ENCODE measurements at regions not wholly inside any gene's neighbourhood (a gene's known extent, or its start where the extent isn't known, plus 50 kb on each side); places are given as distances from the start of the nearest gene placed in this dataset.

DNA sequence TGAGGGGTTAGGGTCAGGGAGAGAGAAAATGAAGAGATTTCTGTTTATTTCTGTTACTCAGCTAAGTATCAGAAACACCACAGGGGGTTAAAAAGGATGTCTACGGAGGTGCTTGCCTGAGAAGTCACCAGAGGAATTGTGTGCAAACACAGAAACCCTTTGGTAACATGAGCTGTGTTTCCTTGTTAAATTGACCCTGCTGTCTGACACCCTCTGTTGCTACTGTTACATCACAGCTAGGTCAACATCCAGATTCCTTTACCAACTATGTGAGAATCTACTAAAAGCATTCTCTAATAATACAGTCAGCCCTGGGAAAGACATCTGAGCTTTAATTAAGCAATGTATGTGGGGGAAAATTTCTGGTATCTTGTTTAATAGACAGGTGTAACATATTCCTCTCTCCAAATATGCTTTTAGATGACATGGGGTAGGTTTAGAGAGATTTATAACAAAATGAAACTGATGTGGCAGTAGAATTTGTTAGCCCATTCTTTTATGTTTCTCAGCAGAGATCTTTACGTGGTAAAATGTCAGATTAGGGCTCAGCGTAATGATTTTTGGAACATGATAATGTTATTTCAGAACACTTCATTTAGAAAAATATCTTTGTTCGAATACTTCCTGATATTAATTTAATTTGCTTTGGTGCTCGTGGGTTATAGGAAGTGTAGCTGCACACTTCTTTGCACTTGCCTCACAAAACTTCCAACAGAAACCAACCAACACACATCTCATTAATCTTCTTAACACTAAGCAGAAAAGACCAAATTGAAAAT lies 168.0 kb upstream of the AHR start:
- Histone ChIP-seq H3K4me1 (no peaks in the 10 kb centered on the region), H3K36me3 (no peaks in the 10 kb centered on the region), H3K27me3 (no peaks in the 10 kb centered on the region), H3K9me3 (no peaks in the 10 kb centered on the region), H3K27ac (no peak overlapping the region), H3K4me3 (no peak overlapping the region)
- TF ChIP-seq, protein P1, sequence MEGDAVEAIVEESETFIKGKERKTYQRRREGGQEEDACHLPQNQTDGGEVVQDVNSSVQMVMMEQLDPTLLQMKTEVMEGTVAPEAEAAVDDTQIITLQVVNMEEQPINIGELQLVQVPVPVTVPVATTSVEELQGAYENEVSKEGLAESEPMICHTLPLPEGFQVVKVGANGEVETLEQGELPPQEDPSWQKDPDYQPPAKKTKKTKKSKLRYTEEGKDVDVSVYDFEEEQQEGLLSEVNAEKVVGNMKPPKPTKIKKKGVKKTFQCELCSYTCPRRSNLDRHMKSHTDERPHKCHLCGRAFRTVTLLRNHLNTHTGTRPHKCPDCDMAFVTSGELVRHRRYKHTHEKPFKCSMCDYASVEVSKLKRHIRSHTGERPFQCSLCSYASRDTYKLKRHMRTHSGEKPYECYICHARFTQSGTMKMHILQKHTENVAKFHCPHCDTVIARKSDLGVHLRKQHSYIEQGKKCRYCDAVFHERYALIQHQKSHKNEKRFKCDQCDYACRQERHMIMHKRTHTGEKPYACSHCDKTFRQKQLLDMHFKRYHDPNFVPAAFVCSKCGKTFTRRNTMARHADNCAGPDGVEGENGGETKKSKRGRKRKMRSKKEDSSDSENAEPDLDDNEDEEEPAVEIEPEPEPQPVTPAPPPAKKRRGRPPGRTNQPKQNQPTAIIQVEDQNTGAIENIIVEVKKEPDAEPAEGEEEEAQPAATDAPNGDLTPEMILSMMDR (IDR thresholded peaks at IDR 0.05), result no peak
- TF ChIP-seq POLR2AphosphoS5 (IDR thresholded peaks at IDR 0.05) (no peak), POLR2A (IDR thresholded peaks at IDR 0.05) (no peak)
- intact Hi-C loops (cut with DNase I; ENCODE audit: low total_unique reads), result no loop called here
- no peak for DNase-seq (ENCODE audit: low spot score in 2 of 2)

DNA sequence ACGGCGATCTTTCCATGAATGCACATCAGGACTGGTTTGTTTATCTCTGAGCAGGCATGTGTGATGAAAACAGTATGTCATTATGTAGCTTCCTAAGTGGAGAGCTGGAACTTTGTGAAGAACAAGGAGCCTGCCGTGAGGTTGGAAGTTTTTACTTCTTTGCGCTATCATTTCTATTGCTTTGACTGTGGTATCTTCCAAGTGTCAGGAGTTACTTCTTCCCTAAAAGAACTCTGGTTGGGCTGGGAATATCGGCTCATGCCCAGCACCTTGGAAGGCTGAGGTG lies 167.4 kb upstream of the AHR start:
- H3K36me3 ChIP-seq, result no peaks in the 10 kb centered on the region
- H3K4me3 ChIP-seq, result no peak overlapping the region
- no peak for TF ChIP-seq POLR2AphosphoS5 (IDR thresholded peaks at IDR 0.05)
- TF ChIP-seq, protein P1 (IDR thresholded peaks at IDR 0.05), result no peak
- TF ChIP-seq POLR2A (IDR thresholded peaks at IDR 0.05), result no peak
- no peak for DNase-seq (ENCODE audit: low spot score in 2 of 2)
- H3K27me3 ChIP-seq, result no peaks in the 10 kb centered on the region
- no peak overlapping the region for H3K27ac ChIP-seq
- H3K9me3 ChIP-seq, result no peaks in the 10 kb centered on the region
- intact Hi-C loops (cut with DNase I; ENCODE audit: low total_unique reads), result no loop called here
- no peaks in the 10 kb centered on the region for H3K4me1 ChIP-seq

DNA sequence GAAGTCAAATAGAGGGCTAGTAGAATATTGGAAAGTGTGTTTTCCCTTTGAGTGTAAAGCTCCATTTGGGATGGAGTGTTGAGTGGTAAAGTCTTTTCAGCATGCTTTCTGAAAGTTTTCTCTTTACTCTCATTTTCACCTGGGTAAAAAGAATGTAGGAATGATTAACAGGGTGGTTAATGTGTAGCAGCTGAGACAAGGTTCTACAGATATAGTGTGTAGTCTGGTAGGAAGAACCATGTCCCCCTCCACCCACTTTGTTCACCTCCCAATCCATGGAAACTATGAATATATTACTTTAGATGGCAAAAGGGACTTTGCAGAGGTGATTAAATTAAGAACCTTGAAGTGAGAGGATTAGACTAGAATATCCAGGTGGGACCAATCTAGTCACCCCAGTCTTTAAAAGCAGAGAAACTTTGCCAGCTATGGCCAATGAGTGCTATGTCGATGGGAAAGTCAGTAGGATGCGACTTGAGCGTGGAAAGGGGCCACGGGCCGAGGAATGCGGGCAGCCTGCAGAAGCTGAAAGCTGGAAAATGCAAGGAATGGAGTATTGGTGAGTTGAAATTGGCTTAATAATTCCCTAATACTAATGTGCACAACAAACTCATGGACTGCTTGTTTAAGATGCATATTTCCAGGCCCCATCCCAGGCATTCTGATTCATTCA lies 166.3 kb upstream of the AHR start:
- no peak overlapping the region for H3K4me3 ChIP-seq
- no peaks in the 10 kb centered on the region for H3K27me3 ChIP-seq
- intact Hi-C loops (cut with DNase I; ENCODE audit: low total_unique reads), result no loop called here
- H3K4me1 ChIP-seq, result no peaks in the 10 kb centered on the region
- no peak for DNase-seq (ENCODE audit: low spot score in 2 of 2)
- no peak overlapping the region for H3K27ac ChIP-seq
- no peak for TF ChIP-seq POLR2A (IDR thresholded peaks at IDR 0.05)
- TF ChIP-seq, protein P1 (IDR thresholded peaks at IDR 0.05), result no peak
- TF ChIP-seq POLR2AphosphoS5 (IDR thresholded peaks at IDR 0.05), result no peak
- H3K36me3 ChIP-seq, result no peaks in the 10 kb centered on the region
- no peaks in the 10 kb centered on the region for H3K9me3 ChIP-seq

DNA sequence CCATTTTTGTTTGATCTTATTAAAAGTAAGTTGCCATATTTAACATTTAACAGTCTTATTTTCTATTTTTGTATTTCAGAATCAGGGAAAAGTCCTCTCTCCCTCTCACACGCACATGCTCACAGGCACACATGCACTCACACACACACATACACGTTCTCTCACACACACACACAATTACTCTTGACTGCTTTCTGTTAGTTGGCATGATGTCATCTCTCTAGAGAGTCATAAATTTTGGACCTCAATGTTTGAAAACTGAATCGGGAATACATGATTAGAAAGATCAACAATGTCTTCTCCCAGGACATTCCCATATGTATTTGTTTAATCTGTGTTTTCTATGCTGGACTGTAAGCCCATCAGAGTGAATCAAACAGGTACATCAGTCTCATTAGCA lies 165.7 kb upstream of the AHR start:
- Histone ChIP-seq H3K9me3 (no peaks in the 10 kb centered on the region), H3K27ac (no peak overlapping the region), H3K36me3 (no peaks in the 10 kb centered on the region), H3K4me3 (no peak overlapping the region), H3K4me1 (no peaks in the 10 kb centered on the region), H3K27me3 (no peaks in the 10 kb centered on the region)
- no peak for DNase-seq (ENCODE audit: low spot score in 2 of 2)
- TF ChIP-seq, protein P1 (IDR thresholded peaks at IDR 0.05), result no peak
- no peak for TF ChIP-seq POLR2A (IDR thresholded peaks at IDR 0.05)
- no peak for TF ChIP-seq POLR2AphosphoS5 (IDR thresholded peaks at IDR 0.05)
- intact Hi-C loops (cut with DNase I; ENCODE audit: low total_unique reads), result no loop called here

DNA sequence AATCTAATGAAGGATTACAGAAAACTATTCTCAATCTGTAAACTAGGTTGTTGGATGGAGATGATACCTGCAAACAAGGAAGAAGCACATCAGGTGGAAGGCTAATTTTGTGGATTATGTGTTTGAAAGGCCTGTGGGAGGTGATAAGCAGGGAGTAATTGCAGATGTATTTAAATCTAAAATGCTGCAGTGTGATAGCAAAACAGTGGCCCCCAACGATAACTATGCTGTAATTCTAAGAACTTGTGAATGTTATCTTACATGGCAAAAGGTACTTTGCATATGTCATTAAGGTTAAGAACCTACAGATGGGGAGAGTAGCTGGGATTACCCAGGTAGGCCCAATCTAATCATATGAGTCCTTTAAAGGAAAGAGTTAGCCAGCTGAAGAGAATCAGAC lies 164.5 kb upstream of the AHR start:
- no peak overlapping the region for H3K27ac ChIP-seq
- no peaks in the 10 kb centered on the region for H3K36me3 ChIP-seq
- TF ChIP-seq, protein P1 (IDR thresholded peaks at IDR 0.05), result no peak
- TF ChIP-seq POLR2A (IDR thresholded peaks at IDR 0.05) (no peak), POLR2AphosphoS5 (IDR thresholded peaks at IDR 0.05) (no peak)
- DNase-seq (ENCODE audit: low spot score in 2 of 2), result no peak
- H3K4me1 ChIP-seq, result no peaks in the 10 kb centered on the region
- no peaks in the 10 kb centered on the region for H3K27me3 ChIP-seq
- no peaks in the 10 kb centered on the region for H3K9me3 ChIP-seq
- no peak overlapping the region for H3K4me3 ChIP-seq
- intact Hi-C loops (cut with DNase I; ENCODE audit: low total_unique reads), result no loop called here

Data from breast epithelium (tissue), 4 donors.